AG04450 (cell line): ENCODE measurements at regions not wholly inside any gene's neighbourhood (a gene's known extent, or its start where the extent isn't known, plus 50 kb on each side); places are given as distances from the start of the nearest gene placed in this dataset.

ENCODE experiments used
- CTCF ChIA-PET: fragments of 300-600, 350-600 bp; formaldehyde crosslinking; extraction: SDS; loops from one replicate; lab custom pipeline; 2022; ENCODE audit warnings: antibody characterized with exemption, inconsistent platforms; lab: Charles Lee
- POLR2A ChIA-PET: fragments of 350-600 bp; formaldehyde crosslinking; extraction: SDS; loops from one replicate; lab custom pipeline; 2021; ENCODE audit warnings: antibody characterized with exemption, inconsistent platforms; lab: Yijun Ruan, JAX
- DNase-seq: peaks from one replicate; pipeline ENCODE4 v3.0.0-alpha.2; 2011; ENCODE audit warnings: low read depth, low spot score
- H3K27ac ChIP-seq: one replicate; pipeline ENCODE4 v1.5.1; 2012; ENCODE audit warnings: low read depth, low read length, control low read depth
- H3K27me3 ChIP-seq: one replicate; pipeline ENCODE4 v1.6.0; 2012; ENCODE audit warnings: low read length; ENCODE audit not compliant: control insufficient read depth, insufficient read depth
- H3K4me3 ChIP-seq: 2 replicates; pipeline ENCODE4 v1.5.1; 2011; ENCODE audit warnings: mild to moderate bottlenecking, low read depth, low read length, control low read depth
- H3K9me3 ChIP-seq: 2 replicates; pipeline ENCODE4 v1.5.1; 2012; ENCODE audit warnings: low read length; ENCODE audit not compliant: control insufficient read depth, insufficient read depth
- CTCF ChIP-seq: IDR thresholded peaks from 2 replicates; pipeline ENCODE4 v1.5.1; 2011; ENCODE audit warnings: low read depth, low read length, control low read depth, inconsistent platforms

DNA sequence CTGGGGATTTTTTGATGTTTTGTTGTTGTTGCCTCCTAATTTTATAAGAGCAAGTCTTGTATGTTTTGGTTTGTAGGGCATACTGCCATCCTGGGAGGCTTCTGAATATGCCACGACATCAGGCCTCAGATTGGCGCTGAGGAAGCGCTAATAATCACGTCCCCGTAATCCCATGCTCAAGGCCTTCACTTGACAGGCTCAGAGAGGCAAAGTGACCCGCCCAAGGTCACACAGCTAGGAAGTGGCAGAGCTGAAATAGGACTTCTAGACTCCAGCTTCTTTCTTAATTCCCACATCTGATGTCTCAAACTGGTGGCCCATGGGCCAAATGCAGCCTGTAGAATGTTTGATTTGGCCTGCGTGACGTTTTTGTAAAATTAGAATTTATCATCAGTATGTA is 73.5 kb upstream of the PTPN1 start:
- TF ChIP-seq CTCF = no peak
- CTCF ChIA-PET = no interaction called here
- no peaks in the 10 kb centered on the region for H3K27me3 ChIP-seq
- POLR2A ChIA-PET = no interaction called here
- H3K4me3 ChIP-seq = no peak overlapping the region
- H3K27ac ChIP-seq = no peak overlapping the region
- no peak for DNase-seq
- H3K9me3 ChIP-seq = peaks cover 3% of the 10 kb centered on the region; the same call in 1 of the 2 replicates

GRCh38 chr20:50438986-50439407 is 71.2 kb upstream of the PTPN1 start:
- Histone ChIP-seq H3K27me3 (no peaks in the 10 kb centered on the region), H3K9me3 (peaks cover 3% of the 10 kb centered on the region; the same call in 1 of the 2 replicates), H3K27ac (peak overlapping the region; percentile 91), H3K4me3 (no peak overlapping the region)
- DNase-seq = no peak
- TF ChIP-seq CTCF = no peak
- CTCF ChIA-PET = no interaction called here
- POLR2A ChIA-PET = no interaction called here

DNA sequence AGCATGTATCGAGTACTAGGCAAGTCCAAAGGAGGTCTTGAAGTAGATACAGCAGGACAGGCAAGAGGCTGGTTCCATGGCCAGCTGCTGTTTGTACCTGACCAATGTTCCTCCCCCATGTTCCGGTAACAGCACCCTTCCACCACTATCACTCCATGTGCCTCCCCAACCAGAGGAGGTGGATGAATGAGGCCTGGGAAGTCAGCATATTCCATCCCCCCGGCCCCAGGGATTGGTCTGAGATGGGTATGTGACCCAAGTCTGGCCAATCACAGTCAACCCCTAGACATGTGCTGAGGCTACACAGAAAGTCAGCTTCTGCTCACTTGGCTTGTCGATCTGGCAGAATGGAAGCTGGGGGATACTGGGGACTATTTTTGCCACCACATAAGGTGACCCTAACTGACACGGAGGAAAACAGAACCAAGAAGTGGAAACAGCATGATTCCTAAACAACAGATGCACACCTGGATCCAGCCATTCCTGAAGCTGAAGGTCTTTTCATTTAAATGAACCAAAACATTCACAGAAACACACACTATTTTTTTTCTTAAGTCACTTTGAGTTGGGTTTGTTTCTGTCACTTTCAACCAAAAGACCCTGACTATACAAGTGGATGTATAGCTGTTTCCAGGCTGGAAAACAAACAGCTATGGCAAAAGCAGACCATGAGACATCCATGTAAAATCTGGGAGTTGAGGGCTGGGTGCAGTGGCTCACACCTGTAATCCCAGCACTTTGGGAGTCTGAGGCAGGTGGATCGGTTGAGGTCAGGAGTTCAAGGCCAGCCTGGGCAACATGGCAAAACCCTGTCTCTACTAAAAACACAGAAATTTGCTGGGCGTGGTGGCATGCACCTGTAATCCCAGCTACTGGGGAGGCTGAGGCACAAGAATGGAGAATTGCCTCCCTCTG is 70.4 kb upstream of the PTPN1 start:
- TF ChIP-seq CTCF = no peak
- DNase-seq = no peak
- Histone ChIP-seq H3K27ac (peak overlapping the region; percentile 91), H3K27me3 (no peaks in the 10 kb centered on the region), H3K9me3 (peaks cover 3% of the 10 kb centered on the region; the same call in 1 of the 2 replicates), H3K4me3 (no peak overlapping the region)
- POLR2A ChIA-PET = no interaction called here
- CTCF ChIA-PET = interaction anchor here (0.5 to 1.0 kb wide), 2 partner anchors 253 to 352 kb away, joined by 4 read pairs; no protein-coding TSS in a partner anchor

DNA sequence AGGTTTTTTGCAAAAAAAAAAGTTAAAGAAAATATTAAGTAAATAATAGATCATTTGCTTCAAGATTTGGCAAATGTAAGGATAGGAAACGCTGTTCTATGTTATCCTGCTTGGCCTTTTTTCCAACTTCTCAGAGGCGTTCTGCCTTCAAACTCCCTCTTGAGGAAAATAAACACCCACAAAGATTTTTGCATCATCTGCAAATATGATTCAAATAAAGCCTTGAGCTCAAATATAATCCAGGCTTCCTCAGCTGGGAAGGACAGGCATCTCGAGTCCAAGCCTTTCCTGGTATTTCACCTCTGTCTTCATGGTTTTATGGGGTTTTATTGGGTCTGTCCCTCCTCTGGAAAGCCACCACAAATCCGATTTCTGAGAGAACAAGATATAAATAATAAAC is 67.7 kb upstream of the PTPN1 start:
- no peak overlapping the region for H3K4me3 ChIP-seq
- H3K9me3 ChIP-seq = no peaks in the 10 kb centered on the region
- no peak overlapping the region for H3K27ac ChIP-seq
- CTCF ChIA-PET = interaction anchor here (0.6 kb wide), 1 partner anchor 22 kb away, joined by 3 read pairs; no protein-coding TSS in a partner anchor
- no peak for TF ChIP-seq CTCF
- POLR2A ChIA-PET = no interaction called here
- no peak for DNase-seq
- no peaks in the 10 kb centered on the region for H3K27me3 ChIP-seq
